CD8-positive, alpha-beta memory T cell (primary cell): ENCODE measurements at regions not wholly inside any gene's neighbourhood (a gene's known extent, or its start where the extent isn't known, plus 50 kb on each side); places are given as distances from the start of the nearest gene placed in this dataset.

Experiments
- CTCF ChIA-PET: fragments of 350-600 bp; sonication (Branson Sonifier 250); formaldehyde crosslinking; loops from one replicate; lab custom pipeline; 2021; ENCODE audit warnings: antibody characterized with exemption; lab: Charles Lee
- POLR2A ChIA-PET: fragments of 350-600 bp; sonication (Branson Sonifier 250); formaldehyde crosslinking; loops from one replicate; lab custom pipeline; 2021; ENCODE audit warnings: antibody characterized with exemption; lab: Charles Lee
- DNase-seq, 5 donors: peaks; one replicate each; pipeline versions ENCODE4 v3.0.0 to v3.0.0-alpha.2; 2020 to 2022; ENCODE audit warnings: mixed read lengths in 1 of 5
- H3K27ac ChIP-seq: one replicate; pipeline ENCODE4 v1.7.0; 2013; ENCODE audit warnings: low read depth, mild to moderate bottlenecking, low read length, moderate library complexity
- H3K27me3 ChIP-seq: 2 replicates; pipeline ENCODE4 v1.7.0; 2013; ENCODE audit warnings: low read length, mild to moderate bottlenecking; ENCODE audit not compliant: insufficient read depth, poor library complexity, severe bottlenecking
- H3K36me3 ChIP-seq: 2 replicates; pipeline ENCODE4 v1.7.0; 2013; ENCODE audit warnings: mild to moderate bottlenecking, low read length, moderate library complexity; ENCODE audit not compliant: insufficient read depth
- H3K4me1 ChIP-seq: 2 replicates; pipeline ENCODE4 v1.7.0; 2013; ENCODE audit warnings: mild to moderate bottlenecking, low read length, moderate library complexity; ENCODE audit not compliant: insufficient read depth
- H3K4me3 ChIP-seq: 2 replicates; pipeline ENCODE4 v1.7.0; 2013; ENCODE audit warnings: mild to moderate bottlenecking, low read length
- H3K9me3 ChIP-seq: 2 replicates; pipeline ENCODE4 v1.7.0; 2013; ENCODE audit warnings: mild to moderate bottlenecking, low read length
- H3K27ac Mint-ChIP-seq, 8 donors: one replicate each; pipeline ENCODE4 v1.8.0; 2020 to 2021; ENCODE audit warnings: mixed read lengths in 8 of 8, mild to moderate bottlenecking in 6 of 8, inconsistent platforms in 3 of 8, moderate library complexity in 3 of 8
- H3K27me3 Mint-ChIP-seq, 2 donors: one replicate each; pipeline ENCODE4 v1.8.0; 2020 to 2021; ENCODE audit warnings: mixed read lengths in 2 of 2, mild to moderate bottlenecking in 1 of 2, moderate library complexity in 1 of 2
- H3K36me3 Mint-ChIP-seq, 3 donors: one replicate each; pipeline ENCODE4 v1.8.0; 2020 to 2021; ENCODE audit warnings: mixed read lengths in 3 of 3, inconsistent platforms in 1 of 3, mild to moderate bottlenecking in 1 of 3
- H3K4me1 Mint-ChIP-seq, 3 donors: one replicate each; pipeline ENCODE4 v1.8.0; 2020 to 2021; ENCODE audit warnings: mixed read lengths in 3 of 3, inconsistent platforms in 1 of 3, mild to moderate bottlenecking in 1 of 3
- H3K4me3 Mint-ChIP-seq, 7 donors: one replicate each; pipeline ENCODE4 v1.8.0; 2020 to 2021; ENCODE audit warnings: mixed read lengths in 7 of 7, mild to moderate bottlenecking in 6 of 7, moderate library complexity in 4 of 7, inconsistent platforms in 2 of 7
- H3K9me3 Mint-ChIP-seq, 5 donors: one replicate each; pipeline ENCODE4 v1.8.0; 2020 to 2022; ENCODE audit warnings: mixed read lengths in 5 of 5, mild to moderate bottlenecking in 3 of 5, moderate library complexity in 2 of 5, inconsistent platforms in 1 of 5

DNA sequence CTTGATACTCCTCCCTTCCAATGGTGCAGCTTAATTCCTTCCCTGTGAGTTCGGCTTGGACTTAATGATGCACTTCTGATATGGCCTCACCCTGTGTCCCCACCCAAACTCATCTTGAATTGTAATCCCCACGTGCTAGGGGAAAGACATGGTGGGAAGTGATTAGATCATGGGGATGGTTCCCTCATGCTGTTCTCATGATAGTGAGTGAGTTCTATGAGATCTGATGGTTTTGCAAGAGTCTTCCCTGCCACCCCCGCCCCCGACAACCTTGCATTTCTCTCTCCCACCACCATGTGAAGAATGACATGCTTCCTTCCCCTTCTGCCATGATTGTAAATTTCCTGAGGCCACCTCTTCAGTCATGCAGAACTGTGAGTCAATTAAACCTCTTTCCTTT, 50.3 kb upstream of the HLA-G start:
- CTCF ChIA-PET: interaction anchor here (1.4 kb wide), 1 partner anchor 124 kb away, joined by 6 read pairs; no protein-coding TSS in a partner anchor
- H3K9me3 Mint-ChIP-seq: no peaks in the 10 kb centered on the region
- Histone ChIP-seq H3K27me3 (no peaks in the 10 kb centered on the region), H3K36me3 (no peaks in the 10 kb centered on the region), H3K9me3 (no peaks in the 10 kb centered on the region), H3K4me1 (no peaks in the 10 kb centered on the region), H3K27ac (no peak overlapping the region), H3K4me3 (no peak overlapping the region)
- H3K4me1 Mint-ChIP-seq: no peaks in the 10 kb centered on the region
- H3K4me3 Mint-ChIP-seq: no peak overlapping the region
- H3K36me3 Mint-ChIP-seq: peaks cover 0 to 10% (median 0%) of the 10 kb centered on the region in 3 donors
- POLR2A ChIA-PET: no interaction called here
- no peak for DNase-seq
- no peak overlapping the region for H3K27ac Mint-ChIP-seq
- peaks cover 36 to 69% of the 10 kb centered on the region in 2 donors for H3K27me3 Mint-ChIP-seq
